GM23248 (cell line): ENCODE measurements at regions not wholly inside any gene's neighbourhood (a gene's known extent, or its start where the extent isn't known, plus 50 kb on each side); places are given as distances from the start of the nearest gene placed in this dataset.

Source experiments
- EZH2 ChIP-seq: fragments of 200-600 bp; sonication (generic); IDR thresholded peaks from 2 replicates; pipeline ENCODE4 v1.6.1; 2018; ENCODE audit warnings: antibody characterized with exemption, mild to moderate bottlenecking; ENCODE audit not compliant: insufficient read depth, poor library complexity, severe bottlenecking
- EZH2phosphoT487 ChIP-seq: fragments of 200-600 bp; sonication (generic); IDR thresholded peaks from 2 replicates; pipeline ENCODE4 v1.6.1; 2018; ENCODE audit warnings: antibody characterized with exemption, moderate library complexity, mild to moderate bottlenecking, low read depth; ENCODE audit not compliant: insufficient read depth

DNA sequence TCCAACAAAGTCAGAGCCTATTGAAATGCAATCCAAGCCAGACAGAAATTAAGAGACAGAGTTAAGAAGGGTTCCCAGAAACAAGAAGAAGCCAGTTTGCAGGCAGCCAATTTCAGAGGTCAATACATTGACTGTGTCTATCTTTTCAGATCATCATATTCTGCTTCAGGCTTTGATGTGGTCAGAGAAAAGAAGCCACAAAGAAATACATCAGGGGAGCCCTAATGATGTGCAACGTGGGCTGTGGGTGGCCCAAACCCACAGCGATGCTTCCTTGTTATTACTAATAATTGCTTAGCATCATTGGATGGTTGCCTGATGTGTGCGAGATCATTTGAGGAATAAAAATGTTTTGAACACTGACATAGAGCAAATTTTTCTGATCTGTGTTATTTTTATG lies 99.0 kb upstream of the DUSP21 start:
- TF ChIP-seq EZH2, result no peak
- no peak for TF ChIP-seq EZH2phosphoT487
